Stomach smooth muscle (tissue), 2 donors: ENCODE measurements at regions not wholly inside any gene's neighbourhood (a gene's known extent, or its start where the extent isn't known, plus 50 kb on each side); places are given as distances from the start of the nearest gene placed in this dataset.

Experiments
- H3K27ac ChIP-seq: one replicate; pipeline ENCODE4 v1.7.0; 2013; ENCODE audit warnings: mild to moderate bottlenecking, low read length, inconsistent platforms
- H3K27me3 ChIP-seq, 2 donors: one replicate each; pipeline ENCODE4 v1.7.0; 2013; ENCODE audit warnings: low read length in 2 of 2; ENCODE audit not compliant: insufficient read depth in 2 of 2, control insufficient read depth in 1 of 2
- H3K36me3 ChIP-seq, 2 donors: one replicate each; pipeline ENCODE4 v1.7.0; 2013; ENCODE audit warnings: low read length in 2 of 2; ENCODE audit not compliant: control insufficient read depth in 2 of 2, insufficient read depth in 2 of 2
- H3K4me1 ChIP-seq: one replicate; pipeline ENCODE4 v1.7.0; 2013; ENCODE audit warnings: low read length; ENCODE audit not compliant: control insufficient read depth, insufficient read depth
- H3K4me3 ChIP-seq, 2 donors: one replicate each; pipeline ENCODE4 v1.7.0; 2013; ENCODE audit warnings: low read length in 2 of 2
- H3K9ac ChIP-seq, 2 donors: one replicate each; pipeline ENCODE4 v1.7.0; 2013; ENCODE audit warnings: low read length in 2 of 2, mild to moderate bottlenecking in 1 of 2
- H3K9me3 ChIP-seq, 2 donors: one replicate each; pipeline ENCODE4 v1.7.0; 2013; ENCODE audit warnings: low read length in 2 of 2; ENCODE audit not compliant: control insufficient read depth in 2 of 2
- donor health status: healthy.
- donor health status: Pancreatic carcinoma.

- Histone ChIP-seq H3K9me3 (no peaks in the 10 kb centered on the region), H3K36me3 (no peaks in the 10 kb centered on the region), H3K4me1 (no peaks in the 10 kb centered on the region), H3K9ac (no peak overlapping the region), H3K27ac (no peak overlapping the region), H3K27me3 (no peaks in the 10 kb centered on the region), H3K4me3 (no peak overlapping the region)
Measured at GRCh38 chr4:182056866-182057265, 186.3 kb upstream of the TENM3 start.

GRCh38 chr4:182062458-182062857 lies 180.7 kb upstream of the TENM3 start:
- Histone ChIP-seq H3K4me1 (no peaks in the 10 kb centered on the region), H3K27ac (no peak overlapping the region), H3K36me3 (no peaks in the 10 kb centered on the region), H3K27me3 (no peaks in the 10 kb centered on the region), H3K9ac (no peak overlapping the region), H3K9me3 (no peaks in the 10 kb centered on the region), H3K4me3 (no peak overlapping the region)

- Histone ChIP-seq H3K27me3 (no peaks in the 10 kb centered on the region), H3K4me3 (no peak overlapping the region), H3K27ac (no peak overlapping the region), H3K4me1 (no peaks in the 10 kb centered on the region), H3K36me3 (no peaks in the 10 kb centered on the region), H3K9me3 (no peaks in the 10 kb centered on the region), H3K9ac (no peak overlapping the region)
Measured at GRCh38 chr4:182062936-182063335, 180.3 kb upstream of the TENM3 start.

- Histone ChIP-seq H3K4me1 (no peaks in the 10 kb centered on the region), H3K4me3 (no peak overlapping the region), H3K27ac (no peak overlapping the region), H3K36me3 (no peaks in the 10 kb centered on the region), H3K9ac (no peak overlapping the region), H3K9me3 (no peaks in the 10 kb centered on the region), H3K27me3 (no peaks in the 10 kb centered on the region)
Measured at GRCh38 chr4:182063651-182064050, 179.6 kb upstream of the TENM3 start.

- Histone ChIP-seq H3K4me1 (no peaks in the 10 kb centered on the region), H3K4me3 (no peak overlapping the region), H3K36me3 (no peaks in the 10 kb centered on the region), H3K27me3 (no peaks in the 10 kb centered on the region), H3K9ac (no peak overlapping the region), H3K27ac (no peak overlapping the region), H3K9me3 (no peaks in the 10 kb centered on the region)
Measured at GRCh38 chr4:182065255-182065654, 177.9 kb upstream of the TENM3 start.

GRCh38 chr4:182066037-182066436 lies 177.2 kb upstream of the TENM3 start:
- no peaks in the 10 kb centered on the region for H3K36me3 ChIP-seq
- H3K27ac ChIP-seq = no peak overlapping the region
- no peak overlapping the region for H3K9ac ChIP-seq
- H3K9me3 ChIP-seq = no peaks in the 10 kb centered on the region
- no peak overlapping the region for H3K4me3 ChIP-seq
- H3K27me3 ChIP-seq = no peaks in the 10 kb centered on the region
- no peaks in the 10 kb centered on the region for H3K4me1 ChIP-seq

GRCh38 chr4:182067828-182068227 lies 175.4 kb upstream of the TENM3 start:
- H3K4me3 ChIP-seq = no peak overlapping the region
- H3K9ac ChIP-seq = no peak overlapping the region
- H3K27me3 ChIP-seq = no peaks in the 10 kb centered on the region
- no peaks in the 10 kb centered on the region for H3K36me3 ChIP-seq
- H3K27ac ChIP-seq = no peak overlapping the region
- no peaks in the 10 kb centered on the region for H3K4me1 ChIP-seq
- no peaks in the 10 kb centered on the region for H3K9me3 ChIP-seq

- Histone ChIP-seq H3K9me3 (peaks cover 0 to 4% of the 10 kb centered on the region in 2 donors), H3K27me3 (no peaks in the 10 kb centered on the region), H3K27ac (no peak overlapping the region), H3K4me1 (no peaks in the 10 kb centered on the region), H3K9ac (no peak overlapping the region), H3K4me3 (no peak overlapping the region), H3K36me3 (no peaks in the 10 kb centered on the region)
Measured at GRCh38 chr4:182068920-182069319, 174.3 kb upstream of the TENM3 start.

- H3K4me1 ChIP-seq = no peaks in the 10 kb centered on the region
- H3K9ac ChIP-seq = no peak overlapping the region
- no peak overlapping the region for H3K27ac ChIP-seq
- H3K4me3 ChIP-seq = no peak overlapping the region
- peaks cover 0 to 4% of the 10 kb centered on the region in 2 donors for H3K9me3 ChIP-seq
- H3K36me3 ChIP-seq = no peaks in the 10 kb centered on the region
- H3K27me3 ChIP-seq = no peaks in the 10 kb centered on the region
Measured at GRCh38 chr4:182073278-182073677, 169.9 kb upstream of the TENM3 start.

GRCh38 chr4:182074139-182074538 lies 169.1 kb upstream of the TENM3 start:
- Histone ChIP-seq H3K9me3 (peaks cover 0 to 4% of the 10 kb centered on the region in 2 donors), H3K27ac (no peak overlapping the region), H3K4me1 (no peaks in the 10 kb centered on the region), H3K4me3 (no peak overlapping the region), H3K9ac (no peak overlapping the region), H3K36me3 (no peaks in the 10 kb centered on the region), H3K27me3 (no peaks in the 10 kb centered on the region)

GRCh38 chr4:182074810-182075209 lies 168.4 kb upstream of the TENM3 start:
- Histone ChIP-seq H3K9ac (no peak overlapping the region), H3K4me1 (no peaks in the 10 kb centered on the region), H3K36me3 (no peaks in the 10 kb centered on the region), H3K9me3 (peaks cover 0 to 4% of the 10 kb centered on the region in 2 donors), H3K27ac (no peak overlapping the region), H3K27me3 (no peaks in the 10 kb centered on the region), H3K4me3 (no peak overlapping the region)
